Fibroblast of mammary gland (primary cell): ENCODE measurements at regions not wholly inside any gene's neighbourhood (a gene's known extent, or its start where the extent isn't known, plus 50 kb on each side); places are given as distances from the start of the nearest gene placed in this dataset.

Experiments used
- DNase-seq: peaks from one replicate; pipeline ENCODE4 v3.0.0-alpha.2; 2010; ENCODE audit warnings: low read depth
- H3K4me3 ChIP-seq: 2 replicates; pipeline ENCODE4 v1.5.1; 2011; ENCODE audit warnings: low read depth, mild to moderate bottlenecking, low read length, moderate library complexity; ENCODE audit not compliant: control insufficient read depth
- CTCF ChIP-seq: conservative IDR thresholded peaks from 2 replicates; pipeline ENCODE4 v1.5.1; 2011; ENCODE audit warnings: low read depth, low read length, inconsistent platforms; ENCODE audit not compliant: control insufficient read depth, insufficient read depth

GRCh38 chr4:181757098-181757497, 486.1 kb upstream of the TENM3 start:
- no peak overlapping the region for H3K4me3 ChIP-seq
- TF ChIP-seq CTCF, result no peak
- no peak for DNase-seq

GRCh38 chr4:181757910-181758660, 485.1 kb upstream of the TENM3 start:
- no peak for TF ChIP-seq CTCF
- DNase-seq, result no peak
- no peak overlapping the region for H3K4me3 ChIP-seq

- no peak for TF ChIP-seq CTCF
- DNase-seq, result no peak
- H3K4me3 ChIP-seq, result no peak overlapping the region
Measured at GRCh38 chr4:181760560-181760959, 482.6 kb upstream of the TENM3 start.

- peak; percentile 55 for DNase-seq
- H3K4me3 ChIP-seq, result no peak overlapping the region
- no peak for TF ChIP-seq CTCF
Measured at GRCh38 chr4:181761156-181761555, 482.0 kb upstream of the TENM3 start.

- no peak for DNase-seq
- no peak for TF ChIP-seq CTCF
- no peak overlapping the region for H3K4me3 ChIP-seq
Measured at GRCh38 chr4:181766061-181766548, 477.1 kb upstream of the TENM3 start.

GRCh38 chr4:181770971-181771370, 472.2 kb upstream of the TENM3 start:
- TF ChIP-seq CTCF, result no peak
- DNase-seq, result no peak
- no peak overlapping the region for H3K4me3 ChIP-seq
